ENCODE measurements at regions not wholly inside any gene's neighbourhood (a gene's known extent, or its start where the extent isn't known, plus 50 kb on each side); places are given as distances from the start of the nearest gene placed in this dataset.

- DNase-seq: no peak
Observed at GRCh38 chr3:180531303-180532278, 70.4 kb upstream of the TTC14 start.

GRCh38 chr3:180534828-180535227, 67.1 kb upstream of the TTC14 start:
- DNase-seq: no peak

GRCh38 chr3:180538493-180538892, 63.5 kb upstream of the TTC14 start:
- no peak for DNase-seq

GRCh38 chr3:180543877-180544276, 58.1 kb upstream of the TTC14 start:
- no peak for DNase-seq

- DNase-seq: no peak
Observed at GRCh38 chr3:180546863-180547262, 55.1 kb upstream of the TTC14 start.

- DNase-seq: no peak
Observed at GRCh38 chr3:180548050-180548449, 53.9 kb upstream of the TTC14 start.

Measured in amygdala (tissue), 56 donors.